HCT116 (cell line): ENCODE measurements at regions not wholly inside any gene's neighbourhood (a gene's known extent, or its start where the extent isn't known, plus 50 kb on each side); places are given as distances from the start of the nearest gene placed in this dataset.

Experiments
- ATAC-seq: fragments of 200-7000 bp; cut with Tn5 transposase; 2 replicates; pipeline ENCODE4 v1.9.1; 2020; ENCODE audit warnings: mild to moderate bottlenecking, moderate library complexity
- BruUV-seq: library from RNA; stranded (reverse); fragments of 400-500 nt; replicated peaks from 2 replicates; lab custom pipeline; 2021; lab: Mats Ljungman, UMichigan
- CTCF ChIA-PET: fragments of 300-600 bp; sonication (Branson Sonifier 250); formaldehyde crosslinking; loops from one replicate; lab custom pipeline; 2021; ENCODE audit warnings: antibody characterized with exemption; lab: Charles Lee
- POLR2A ChIA-PET: fragments of 300-600, 350-600 bp; sonication (Branson Sonifier 250); formaldehyde crosslinking; loops from one replicate; lab custom pipeline; 2021; ENCODE audit warnings: antibody characterized with exemption; lab: Charles Lee
- RAD21 ChIA-PET, 2 experiments: fragments of 300-600 bp; sonication (Branson Sonifier 250); formaldehyde crosslinking; loops; one replicate each; lab custom pipeline; 2023; ENCODE audit warnings: low total read pairs in 2 of 2; ENCODE audit not compliant: uncharacterized antibody in 2 of 2, unreplicated experiment in 2 of 2, low non-redundant PET in 1 of 2; lab: Charles Lee
- DNase-seq: peaks from one replicate; pipeline ENCODE4 v3.0.0-alpha.2; 2010; ENCODE audit warnings: low read depth, low spot score
- H2AFZ ChIP-seq: fragments of 200-600 bp; shearing (Covaris generic), sonication (generic); 2 replicates; pipeline ENCODE4 v1.6.1; 2017; ENCODE audit warnings: low read depth, mixed run types, mixed read lengths, antibody characterized with exemption, low read length; ENCODE audit not compliant: poor library complexity, severe bottlenecking
- H3K27ac ChIP-seq: 2 replicates; pipeline ENCODE4 v1.5.1; 2012; ENCODE audit warnings: low read depth, low read length
- H3K27me3 ChIP-seq: fragments of 200-600 bp; sonication (generic); 2 replicates; pipeline ENCODE4 v1.6.1; 2016; ENCODE audit warnings: mixed run types, low read length, mixed read lengths; ENCODE audit not compliant: insufficient read depth
- H3K36me3 ChIP-seq, 2 experiments: fragments of 200-500 bp in 1 of 2; fragments of 200-600 bp in 1 of 2; sonication (Bioruptor generic) in 1 of 2; sonication (generic) in 1 of 2; 2 replicates each; pipeline versions ENCODE4 v1.5.1 to v1.6.1; 2014 to 2016; ENCODE audit warnings: low read length in 2 of 2, inconsistent platforms in 1 of 2, mixed read lengths in 1 of 2, mixed run types in 1 of 2; ENCODE audit not compliant: insufficient read depth in 2 of 2, control insufficient read depth in 1 of 2
- H3K4me1 ChIP-seq, 2 experiments: fragments of 200-600 bp in 1 of 2; sonication (generic) in 1 of 2; 2 replicates each; pipeline versions ENCODE4 v1.5.1 to v1.6.1; 2012 to 2017; ENCODE audit warnings: low read length in 2 of 2, inconsistent platforms in 1 of 2, mild to moderate bottlenecking in 1 of 2, mixed read lengths in 1 of 2, mixed run types in 1 of 2, moderate library complexity in 1 of 2; ENCODE audit not compliant: insufficient read depth in 2 of 2, control insufficient read depth in 1 of 2
- H3K4me2 ChIP-seq: fragments of 200-600 bp; sonication (generic); 2 replicates; pipeline ENCODE4 v1.6.1; 2017; ENCODE audit warnings: mixed run types, low read length, mixed read lengths
- H3K4me3 ChIP-seq, 2 experiments: fragments of 200-600 bp in 1 of 2; sonication (generic) in 1 of 2; replicated peaks in 1 of 2; 2 replicates each; pipeline ENCODE4 v1.5.1; 2011 to 2016; ENCODE audit warnings: low read length in 2 of 2, control low read depth in 1 of 2, low read depth in 1 of 2, mild to moderate bottlenecking in 1 of 2, mixed read lengths in 1 of 2, mixed run types in 1 of 2
- H3K79me2 ChIP-seq: fragments of 200-600 bp; sonication (generic); 2 replicates; pipeline ENCODE4 v1.6.1; 2017; ENCODE audit warnings: mild to moderate bottlenecking, mixed run types, low read length, moderate library complexity, mixed read lengths; ENCODE audit not compliant: insufficient read depth
- H3K9ac ChIP-seq: fragments of 200-600 bp; sonication (generic); 2 replicates; pipeline ENCODE4 v1.6.1; 2016; ENCODE audit warnings: low read length, mixed read lengths
- H3K9me2 ChIP-seq: fragments of 200-600 bp; sonication (generic), shearing (Covaris generic); 2 replicates; pipeline ENCODE4 v1.6.1; 2017; ENCODE audit warnings: mixed run types, mild to moderate bottlenecking, moderate library complexity; ENCODE audit not compliant: insufficient read depth
- H3K9me3 ChIP-seq, 2 experiments: fragments of 200-500 bp in 1 of 2; fragments of 200-600 bp in 1 of 2; sonication (Bioruptor generic) in 1 of 2; sonication (generic) in 1 of 2; 2 replicates each; pipeline ENCODE4 v1.6.1; 2014 to 2017; ENCODE audit warnings: low read length in 2 of 2, mixed read lengths in 2 of 2, inconsistent platforms in 1 of 2, low read depth in 1 of 2, mild to moderate bottlenecking in 1 of 2, mixed run types in 1 of 2, moderate library complexity in 1 of 2; ENCODE audit not compliant: control insufficient read depth in 1 of 2, insufficient read depth in 1 of 2
- H4K20me1 ChIP-seq: fragments of 200-600 bp; sonication (generic), shearing (Covaris generic); 2 replicates; pipeline ENCODE4 v1.6.1; 2017; ENCODE audit warnings: mixed run types, mild to moderate bottlenecking, moderate library complexity; ENCODE audit not compliant: insufficient read depth
- CEBPB ChIP-seq: IDR thresholded peaks from 2 replicates; pipeline ENCODE4 v1.6.1; 2012; ENCODE audit warnings: low read depth
- EGR1 ChIP-seq: IDR thresholded peaks from 2 replicates; pipeline ENCODE4 v1.6.1; 2012; ENCODE audit warnings: low read depth
- ELF1 ChIP-seq: IDR thresholded peaks from 2 replicates; pipeline ENCODE4 v1.6.1; 2012; ENCODE audit warnings: low read depth, borderline replicate concordance
- FOSL1 ChIP-seq: IDR thresholded peaks from 2 replicates; pipeline ENCODE4 v1.6.1; 2012; ENCODE audit warnings: low read depth
- JUND ChIP-seq: IDR thresholded peaks from 2 replicates; pipeline ENCODE4 v1.6.1; 2012
- POLR2A ChIP-seq: IDR thresholded peaks from 2 replicates; pipeline ENCODE4 v1.7.0; 2011; ENCODE audit warnings: borderline replicate concordance; ENCODE audit not compliant: insufficient read depth, insufficient read length; ENCODE audit errors: extremely low read depth
- RAD21 ChIP-seq: IDR thresholded peaks from 2 replicates; pipeline ENCODE4 v1.6.1; 2012; ENCODE audit warnings: low read depth, mild to moderate bottlenecking
- SIN3A ChIP-seq: IDR thresholded peaks from 2 replicates; pipeline ENCODE4 v1.6.1; 2012; ENCODE audit warnings: low read depth
- SRF ChIP-seq: IDR thresholded peaks from 2 replicates; pipeline ENCODE4 v1.6.1; 2012; ENCODE audit warnings: low read depth
- ZFX ChIP-seq: fragments of 450-650 bp; IDR thresholded peaks from 2 replicates; pipeline ENCODE4 v1.6.1; 2017
- ZNF274 ChIP-seq: fragments of 200-500 bp; sonication (Bioruptor generic); IDR thresholded peaks from 2 replicates; pipeline ENCODE4 v1.6.1; 2014; ENCODE audit warnings: mild to moderate bottlenecking, low read depth, low read length, inconsistent platforms
- intact Hi-C: fragments of 100-400 bp; cut with micrococcal nuclease; formaldehyde crosslinking; loops from 2 replicates; pipeline ENCODE4 v1.10.0; 2022
- TF ChIP-seq, protein P1 (sequence below): IDR thresholded peaks from 2 replicates; pipeline ENCODE4 v1.6.1; 2012
- TF ChIP-seq, protein P2 (sequence below): IDR thresholded peaks from 2 replicates; pipeline ENCODE4 v1.6.1; 2011; ENCODE audit warnings: mild to moderate bottlenecking, low read length, moderate library complexity; ENCODE audit not compliant: insufficient replicate concordance; ENCODE audit errors: extremely low read depth
- TF ChIP-seq, protein P3 (sequence below): IDR thresholded peaks from 2 replicates; pipeline ENCODE4 v1.6.1; 2012

DNA sequence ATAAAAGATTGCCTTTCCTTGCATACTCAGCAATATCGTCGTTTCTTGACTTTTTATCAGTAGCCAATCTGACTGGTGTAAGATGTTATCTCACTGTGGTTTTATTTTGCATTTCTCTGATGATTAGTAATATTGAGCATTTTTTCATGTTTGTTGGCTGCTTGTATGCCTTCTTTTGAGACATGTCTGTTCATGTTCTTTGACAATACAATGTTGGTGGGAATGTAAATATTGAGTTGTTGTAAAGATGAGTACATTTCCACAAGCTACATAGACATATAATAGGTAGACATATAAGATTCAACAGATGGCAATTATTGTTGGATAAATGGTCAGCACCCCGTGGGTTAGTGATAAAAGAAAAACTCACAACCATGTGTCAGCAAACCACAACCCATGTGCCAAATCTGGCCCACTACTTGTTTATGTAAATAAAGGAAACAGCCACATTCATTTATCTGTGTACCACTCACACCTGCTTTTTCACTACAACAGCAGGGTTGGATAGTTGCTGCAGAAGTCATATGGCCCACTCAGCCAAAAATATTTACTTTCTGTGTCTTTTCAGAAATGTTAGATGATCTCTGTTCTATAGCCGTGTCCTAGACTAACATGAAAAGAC lies 153.1 kb upstream of the VCX start:
- no peaks in the 10 kb centered on the region for H3K36me3 ChIP-seq
- no peak for DNase-seq
- no peaks in the 10 kb centered on the region for H4K20me1 ChIP-seq
- RAD21 ChIA-PET = no interaction called here
- no peak for ATAC-seq
- no peak for TF ChIP-seq SRF
- TF ChIP-seq, protein P1, sequence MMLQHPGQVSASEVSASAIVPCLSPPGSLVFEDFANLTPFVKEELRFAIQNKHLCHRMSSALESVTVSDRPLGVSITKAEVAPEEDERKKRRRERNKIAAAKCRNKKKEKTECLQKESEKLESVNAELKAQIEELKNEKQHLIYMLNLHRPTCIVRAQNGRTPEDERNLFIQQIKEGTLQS = no peak
- TF ChIP-seq POLR2A = no peak
- TF ChIP-seq EGR1 = no peak
- no peak for TF ChIP-seq ZNF274
- TF ChIP-seq, protein P2, sequence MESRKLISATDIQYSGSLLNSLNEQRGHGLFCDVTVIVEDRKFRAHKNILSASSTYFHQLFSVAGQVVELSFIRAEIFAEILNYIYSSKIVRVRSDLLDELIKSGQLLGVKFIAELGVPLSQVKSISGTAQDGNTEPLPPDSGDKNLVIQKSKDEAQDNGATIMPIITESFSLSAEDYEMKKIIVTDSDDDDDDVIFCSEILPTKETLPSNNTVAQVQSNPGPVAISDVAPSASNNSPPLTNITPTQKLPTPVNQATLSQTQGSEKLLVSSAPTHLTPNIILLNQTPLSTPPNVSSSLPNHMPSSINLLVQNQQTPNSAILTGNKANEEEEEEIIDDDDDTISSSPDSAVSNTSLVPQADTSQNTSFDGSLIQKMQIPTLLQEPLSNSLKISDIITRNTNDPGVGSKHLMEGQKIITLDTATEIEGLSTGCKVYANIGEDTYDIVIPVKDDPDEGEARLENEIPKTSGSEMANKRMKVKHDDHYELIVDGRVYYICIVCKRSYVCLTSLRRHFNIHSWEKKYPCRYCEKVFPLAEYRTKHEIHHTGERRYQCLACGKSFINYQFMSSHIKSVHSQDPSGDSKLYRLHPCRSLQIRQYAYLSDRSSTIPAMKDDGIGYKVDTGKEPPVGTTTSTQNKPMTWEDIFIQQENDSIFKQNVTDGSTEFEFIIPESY = no peak
- no peak for TF ChIP-seq FOSL1
- TF ChIP-seq RAD21 = no peak
- TF ChIP-seq CEBPB = no peak
- POLR2A ChIA-PET = no interaction called here
- no peak overlapping the region for H3K4me2 ChIP-seq
- H3K4me3 ChIP-seq = no peak overlapping the region
- CTCF ChIA-PET = no interaction called here
- no peak overlapping the region for H2AFZ ChIP-seq
- no TSS peak for BruUV-seq
- H3K27me3 ChIP-seq = no peaks in the 10 kb centered on the region
- no peaks in the 10 kb centered on the region for H3K79me2 ChIP-seq
- H3K4me1 ChIP-seq = no peaks in the 10 kb centered on the region
- intact Hi-C loops = no loop called here
- no peak overlapping the region for H3K9ac ChIP-seq
- H3K27ac ChIP-seq = no peak overlapping the region
- no peaks in the 10 kb centered on the region for H3K9me3 ChIP-seq
- no peaks in the 10 kb centered on the region for H3K9me2 ChIP-seq

DNA sequence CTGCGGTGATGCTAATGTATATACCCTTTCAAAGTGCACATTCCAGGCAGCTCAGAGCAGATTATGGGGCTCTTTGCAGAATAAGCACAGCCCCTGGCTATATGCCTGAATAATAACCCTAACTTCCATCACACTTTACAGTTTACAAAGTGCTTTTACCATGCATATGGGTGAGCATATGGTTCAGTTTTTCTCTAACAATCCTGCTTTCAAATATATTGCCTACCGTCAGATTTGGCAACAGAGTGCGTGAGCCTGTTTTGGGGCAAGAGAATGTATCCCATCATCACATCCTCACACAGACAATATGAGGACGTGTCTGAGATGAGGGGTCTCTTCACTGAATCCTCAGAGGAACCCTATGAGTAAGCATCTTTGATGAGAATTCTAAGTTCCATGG lies 162.8 kb upstream of the VCX start:
- no peaks in the 10 kb centered on the region for H3K9me3 ChIP-seq
- H3K27ac ChIP-seq = no peak overlapping the region
- H2AFZ ChIP-seq = no peak overlapping the region
- no peaks in the 10 kb centered on the region for H3K27me3 ChIP-seq
- no peak for ATAC-seq
- H3K4me2 ChIP-seq = no peak overlapping the region
- DNase-seq = no peak
- no peak for TF ChIP-seq CEBPB
- TF ChIP-seq ELF1 = no peak
- TF ChIP-seq, protein P3, sequence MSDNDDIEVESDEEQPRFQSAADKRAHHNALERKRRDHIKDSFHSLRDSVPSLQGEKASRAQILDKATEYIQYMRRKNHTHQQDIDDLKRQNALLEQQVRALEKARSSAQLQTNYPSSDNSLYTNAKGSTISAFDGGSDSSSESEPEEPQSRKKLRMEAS = no peak
- no peak for TF ChIP-seq ZFX
- TF ChIP-seq, protein P2 = no peak
- no peak for TF ChIP-seq JUND
- no peak for TF ChIP-seq FOSL1
- TF ChIP-seq SIN3A = no peak
- RAD21 ChIA-PET = no interaction called here
- no peaks in the 10 kb centered on the region for H3K79me2 ChIP-seq
- no peak overlapping the region for H3K9ac ChIP-seq
- CTCF ChIA-PET = no interaction called here
- H3K4me1 ChIP-seq = no peaks in the 10 kb centered on the region
- intact Hi-C loops = no loop called here
- no peak overlapping the region for H3K4me3 ChIP-seq
- BruUV-seq = no TSS peak
- POLR2A ChIA-PET = no interaction called here
- H4K20me1 ChIP-seq = no peaks in the 10 kb centered on the region
- no peaks in the 10 kb centered on the region for H3K9me2 ChIP-seq
- H3K36me3 ChIP-seq = no peaks in the 10 kb centered on the region
